ENCODE measurements at regions not wholly inside any gene's neighbourhood (a gene's known extent, or its start where the extent isn't known, plus 50 kb on each side); places are given as distances from the start of the nearest gene placed in this dataset.
A peak's percentile ranks its signal among the peaks of the same experiment; 100 is the strongest.
"Not testable (repeated sequence)": the region's sequence is repeated elsewhere in the genome, so short reads cannot be mapped to it uniquely, and the experiment has no call there.

DNA sequence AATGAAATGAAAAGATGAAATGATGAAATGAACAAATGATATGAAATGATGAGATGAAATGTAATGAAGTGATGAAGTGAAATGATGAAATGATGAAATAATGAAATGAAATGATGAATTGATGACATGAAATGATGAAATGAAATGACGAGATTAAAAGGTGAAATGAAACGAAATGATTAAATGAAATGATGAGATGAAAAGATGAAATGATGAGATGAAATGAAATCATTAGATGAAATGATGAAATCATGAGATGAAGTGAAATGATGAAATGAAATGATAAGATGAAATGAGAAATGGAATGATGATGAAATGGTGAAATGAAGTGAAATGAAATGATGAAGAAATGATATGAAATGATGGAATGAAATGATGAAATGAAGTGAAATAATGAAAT, 138.1 kb upstream of the ERV3-1 start:
- ATAC-seq; H3K79me2 ChIP-seq (replicated peaks; ENCODE audit: insufficient read depth); H3K36me3 Mint-ChIP-seq (ENCODE audit: low read depth); H3K4me3 Mint-ChIP-seq; DNase-seq (ENCODE audit: low spot score); H3K27me3 Mint-ChIP-seq (ENCODE audit: insufficient read depth, low read depth, poor library complexity); H4K20me1 ChIP-seq (replicated peaks; ENCODE audit: insufficient read depth); H3K27ac Mint-ChIP-seq; H3K4me2 ChIP-seq; H3K36me3 ChIP-seq (ENCODE audit: insufficient read depth); H3K27me3 ChIP-seq (ENCODE audit: insufficient read depth); H3K9me2 ChIP-seq (ENCODE audit: insufficient read depth); H3K4me1 ChIP-seq (ENCODE audit: insufficient read depth); H2AFZ ChIP-seq; H3K9me3 Mint-ChIP-seq; H3F3A ChIP-seq (replicated peaks; ENCODE audit: low read depth); H3K27ac ChIP-seq (ENCODE audit: low read depth); H3K4me1 Mint-ChIP-seq; H3K4me3 ChIP-seq: not testable (repeated sequence)

DNA sequence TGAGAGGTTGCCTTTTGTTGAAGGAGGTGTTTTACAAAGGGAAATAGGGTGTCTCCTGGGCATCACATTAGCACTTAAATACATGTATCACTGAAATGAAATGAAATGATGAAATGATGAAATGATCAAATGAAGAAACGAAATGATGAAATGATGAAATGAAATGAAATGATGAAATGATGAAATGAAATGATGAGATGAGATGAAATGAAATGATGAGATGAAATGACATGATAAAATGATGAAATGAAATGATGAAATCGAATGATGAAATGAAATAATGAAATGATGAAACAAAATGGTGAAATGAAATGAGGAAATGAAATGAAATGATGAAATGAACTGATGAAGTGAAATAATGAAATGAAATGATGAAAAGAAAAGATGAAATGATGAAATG, 137.6 kb upstream of the ERV3-1 start:
- H3K27ac ChIP-seq (ENCODE audit: low read depth); H3K27me3 ChIP-seq (ENCODE audit: insufficient read depth); H3K4me1 Mint-ChIP-seq; DNase-seq (ENCODE audit: low spot score); H3K36me3 Mint-ChIP-seq (ENCODE audit: low read depth); H3K9me2 ChIP-seq (ENCODE audit: insufficient read depth); H3F3A ChIP-seq (replicated peaks; ENCODE audit: low read depth); H3K36me3 ChIP-seq (ENCODE audit: insufficient read depth); ATAC-seq; H3K4me3 Mint-ChIP-seq; H3K4me1 ChIP-seq (ENCODE audit: insufficient read depth); H3K79me2 ChIP-seq (replicated peaks; ENCODE audit: insufficient read depth); H3K27ac Mint-ChIP-seq; H4K20me1 ChIP-seq (replicated peaks; ENCODE audit: insufficient read depth); H3K9me3 Mint-ChIP-seq; H3K27me3 Mint-ChIP-seq (ENCODE audit: insufficient read depth, low read depth, poor library complexity); H3K4me3 ChIP-seq; H2AFZ ChIP-seq; H3K4me2 ChIP-seq: not testable (repeated sequence)

DNA sequence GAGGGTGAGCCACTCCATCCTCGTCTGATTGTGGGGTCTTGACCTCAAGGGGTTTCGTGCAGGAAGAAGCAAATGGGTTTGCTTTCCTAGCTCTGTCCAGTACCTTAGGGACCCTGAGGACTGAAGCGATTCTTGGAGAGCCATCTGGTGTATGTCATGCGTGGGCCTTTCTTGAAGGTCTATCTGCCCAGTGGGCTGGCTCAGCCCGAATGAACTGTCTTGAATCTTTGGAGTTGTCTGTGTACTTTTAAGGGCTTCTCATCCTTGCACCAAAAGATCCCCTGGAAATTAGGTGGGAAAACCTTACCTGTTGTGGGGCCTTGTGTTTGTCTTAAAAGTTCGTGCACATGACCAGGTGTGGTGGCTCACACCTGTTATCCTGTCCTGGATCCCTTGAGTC, 135.4 kb upstream of the ERV3-1 start:
- not testable (repeated sequence) for H3K4me1 ChIP-seq (ENCODE audit: insufficient read depth); H3K9me2 ChIP-seq (ENCODE audit: insufficient read depth); H3K4me3 ChIP-seq; H3K4me2 ChIP-seq; DNase-seq (ENCODE audit: low spot score); H3K27me3 ChIP-seq (ENCODE audit: insufficient read depth); H3K36me3 ChIP-seq (ENCODE audit: insufficient read depth); H3K27ac ChIP-seq (ENCODE audit: low read depth); H4K20me1 ChIP-seq (replicated peaks; ENCODE audit: insufficient read depth); H2AFZ ChIP-seq; H3K9me3 Mint-ChIP-seq; H3K79me2 ChIP-seq (replicated peaks; ENCODE audit: insufficient read depth); H3K27me3 Mint-ChIP-seq (ENCODE audit: insufficient read depth, low read depth, poor library complexity); H3K4me1 Mint-ChIP-seq; H3K27ac Mint-ChIP-seq; H3K36me3 Mint-ChIP-seq (ENCODE audit: low read depth); ATAC-seq; H3K4me3 Mint-ChIP-seq; H3F3A ChIP-seq (replicated peaks; ENCODE audit: low read depth)

DNA sequence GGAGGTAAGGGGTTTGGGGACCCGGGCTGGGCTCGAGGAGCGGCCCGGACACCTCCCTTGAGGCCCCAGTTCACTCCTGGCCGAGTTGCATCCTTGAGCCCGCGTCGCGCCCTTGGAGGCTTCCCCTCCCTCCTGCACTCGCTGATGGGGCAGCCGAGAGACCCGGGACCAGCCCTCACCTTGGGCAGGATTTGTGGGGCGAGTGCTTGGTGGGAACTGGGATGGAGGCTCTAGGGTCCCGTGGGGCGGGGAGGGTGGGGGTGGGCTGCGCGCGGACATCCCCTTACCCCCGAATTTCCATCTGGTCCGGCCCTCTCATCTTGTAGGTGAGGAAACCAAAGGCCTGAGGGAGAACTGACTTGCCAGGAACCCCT, 134.9 kb upstream of the ERV3-1 start:
- Histone ChIP-seq H3K4me3 (peak overlapping the region; percentile 41; the same call in 1 of the 2 replicates), H3K4me2 (0 out of 2 replicates have a peak overlapping the region, but pooled peaks have one; percentile 57)
- peak; percentile 50 for DNase-seq (ENCODE audit: low spot score)
- not testable (repeated sequence) for H3K9me2 ChIP-seq (ENCODE audit: insufficient read depth); H3K9me3 Mint-ChIP-seq; H3K79me2 ChIP-seq (replicated peaks; ENCODE audit: insufficient read depth); H3K4me1 Mint-ChIP-seq; H3K27me3 ChIP-seq (ENCODE audit: insufficient read depth); H3K27me3 Mint-ChIP-seq (ENCODE audit: insufficient read depth, low read depth, poor library complexity); H3K4me1 ChIP-seq (ENCODE audit: insufficient read depth); ATAC-seq; H2AFZ ChIP-seq; H3K4me3 Mint-ChIP-seq; H3K36me3 ChIP-seq (ENCODE audit: insufficient read depth); H3K27ac Mint-ChIP-seq; H3F3A ChIP-seq (replicated peaks; ENCODE audit: low read depth); H3K27ac ChIP-seq (ENCODE audit: low read depth); H4K20me1 ChIP-seq (replicated peaks; ENCODE audit: insufficient read depth); H3K36me3 Mint-ChIP-seq (ENCODE audit: low read depth)

DNA sequence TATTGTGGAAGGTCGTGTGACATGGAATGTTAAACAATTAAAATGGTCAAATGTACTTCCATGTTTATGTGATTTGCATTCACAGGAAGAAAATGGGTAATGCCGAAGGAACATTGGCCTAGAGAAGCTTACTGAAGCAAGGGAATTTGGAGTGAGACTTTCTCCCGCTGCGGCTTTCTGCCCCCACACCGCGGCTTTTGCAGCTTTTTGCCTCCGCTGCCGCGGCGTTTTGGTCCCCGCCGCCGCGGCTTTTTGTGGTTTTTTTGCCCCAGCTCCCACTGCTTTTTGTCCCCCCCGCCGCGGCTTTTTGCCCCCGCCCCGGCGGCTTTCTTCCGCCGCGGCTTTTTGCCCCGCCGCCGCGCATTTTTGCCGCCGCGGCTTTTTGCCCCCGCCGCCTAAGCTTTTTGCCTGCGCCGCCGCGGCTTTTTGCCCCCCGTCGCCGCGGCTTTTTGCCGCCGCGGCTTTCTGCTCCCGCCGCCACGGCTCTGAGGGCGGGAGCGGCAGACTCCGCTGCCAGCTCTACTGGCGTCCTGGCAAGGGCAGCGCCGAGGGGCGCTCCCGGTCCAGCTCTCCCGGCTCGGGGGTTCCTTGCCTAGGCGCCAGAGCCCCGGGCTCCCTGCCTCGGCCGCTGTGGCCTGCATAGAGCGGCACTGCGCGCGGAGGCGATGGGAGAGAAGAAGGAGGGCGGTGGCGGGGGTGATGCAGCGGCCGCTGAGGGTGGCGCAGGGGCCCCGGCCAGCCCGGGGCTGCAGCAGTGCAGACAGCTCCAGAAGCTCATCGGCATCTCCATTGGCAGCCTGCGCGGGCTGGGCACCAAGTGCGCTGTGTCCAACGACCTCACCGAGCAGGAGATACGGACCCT, 134.3 kb upstream of the ERV3-1 start:
- not testable (repeated sequence) for H3K9me2 ChIP-seq (ENCODE audit: insufficient read depth); H3F3A ChIP-seq (replicated peaks; ENCODE audit: low read depth); H3K36me3 Mint-ChIP-seq (ENCODE audit: low read depth); H3K4me1 ChIP-seq (ENCODE audit: insufficient read depth); H3K27ac Mint-ChIP-seq; ATAC-seq; H3K27me3 ChIP-seq (ENCODE audit: insufficient read depth); H3K4me3 Mint-ChIP-seq; H4K20me1 ChIP-seq (replicated peaks; ENCODE audit: insufficient read depth); H3K27me3 Mint-ChIP-seq (ENCODE audit: insufficient read depth, low read depth, poor library complexity); H3K27ac ChIP-seq (ENCODE audit: low read depth); H2AFZ ChIP-seq; DNase-seq (ENCODE audit: low spot score); H3K4me1 Mint-ChIP-seq; H3K79me2 ChIP-seq (replicated peaks; ENCODE audit: insufficient read depth); H3K36me3 ChIP-seq (ENCODE audit: insufficient read depth); H3K9me3 Mint-ChIP-seq
- Histone ChIP-seq H3K4me2 (0 out of 2 replicates have a peak overlapping the region, but pooled peaks have one; percentile 57), H3K4me3 (peak overlapping the region; percentile 41; the same call in 1 of the 2 replicates)

DNA sequence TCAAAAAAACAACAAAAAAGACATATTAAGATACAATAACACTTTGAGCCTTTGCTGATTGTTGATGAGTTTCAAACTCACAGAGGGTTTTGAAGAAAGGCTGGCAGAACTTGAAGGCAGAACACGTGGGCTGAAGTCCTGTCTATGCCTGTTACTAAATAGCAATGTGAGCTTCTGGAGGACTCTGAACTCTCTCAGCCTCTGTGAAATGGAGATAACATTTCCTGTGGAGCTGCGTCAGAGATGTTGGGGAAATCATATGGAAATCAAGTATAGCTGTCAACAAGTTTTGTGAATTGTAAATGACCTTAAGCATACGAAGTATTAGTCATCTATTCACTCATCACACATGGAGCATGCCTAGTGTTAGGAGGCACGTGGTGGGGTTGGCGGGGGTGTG, 130.4 kb upstream of the ERV3-1 start:
- H3K36me3 Mint-ChIP-seq (ENCODE audit: low read depth); H3K36me3 ChIP-seq (ENCODE audit: insufficient read depth); H3K27ac Mint-ChIP-seq; H3F3A ChIP-seq (replicated peaks; ENCODE audit: low read depth); H3K4me2 ChIP-seq; H3K9me2 ChIP-seq (ENCODE audit: insufficient read depth); H3K9me3 Mint-ChIP-seq; H4K20me1 ChIP-seq (replicated peaks; ENCODE audit: insufficient read depth); H3K4me3 ChIP-seq; H2AFZ ChIP-seq; H3K27ac ChIP-seq (ENCODE audit: low read depth); H3K27me3 Mint-ChIP-seq (ENCODE audit: insufficient read depth, low read depth, poor library complexity); DNase-seq (ENCODE audit: low spot score); H3K4me1 ChIP-seq (ENCODE audit: insufficient read depth); H3K27me3 ChIP-seq (ENCODE audit: insufficient read depth); ATAC-seq; H3K4me1 Mint-ChIP-seq; H3K79me2 ChIP-seq (replicated peaks; ENCODE audit: insufficient read depth); H3K4me3 Mint-ChIP-seq: not testable (repeated sequence)

DNA sequence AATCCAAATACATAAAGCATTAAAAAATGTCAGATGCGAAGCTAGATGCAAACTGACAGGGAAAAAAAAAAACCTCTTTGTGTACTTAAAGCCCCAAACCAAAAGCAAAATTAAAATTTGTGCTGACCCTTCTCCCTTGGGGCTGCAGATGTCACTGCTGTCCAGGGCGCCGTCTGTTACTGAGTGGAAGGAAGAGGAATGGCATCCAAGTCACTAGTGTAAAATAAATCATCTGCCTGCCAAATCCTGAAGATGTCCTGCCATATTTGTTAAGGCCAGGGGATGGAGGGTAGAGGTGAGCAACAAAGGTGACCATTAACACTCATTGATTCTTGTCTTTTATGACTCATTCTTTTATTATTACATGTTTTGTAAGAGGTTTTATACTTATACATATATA, 126.6 kb upstream of the ERV3-1 start:
- not testable (repeated sequence) for DNase-seq (ENCODE audit: low spot score); H3K4me3 Mint-ChIP-seq; H3K79me2 ChIP-seq (replicated peaks; ENCODE audit: insufficient read depth); H4K20me1 ChIP-seq (replicated peaks; ENCODE audit: insufficient read depth); H3K9me3 Mint-ChIP-seq; H3K4me1 Mint-ChIP-seq; H3K36me3 Mint-ChIP-seq (ENCODE audit: low read depth); H3K36me3 ChIP-seq (ENCODE audit: insufficient read depth); H3K27me3 ChIP-seq (ENCODE audit: insufficient read depth); H3K9me2 ChIP-seq (ENCODE audit: insufficient read depth); H3F3A ChIP-seq (replicated peaks; ENCODE audit: low read depth); H3K4me2 ChIP-seq; H3K4me1 ChIP-seq (ENCODE audit: insufficient read depth); H3K4me3 ChIP-seq; H3K27me3 Mint-ChIP-seq (ENCODE audit: insufficient read depth, low read depth, poor library complexity); H2AFZ ChIP-seq; H3K27ac ChIP-seq (ENCODE audit: low read depth); H3K27ac Mint-ChIP-seq
- peak; percentile 72 for ATAC-seq

Data from GM23338 (cell line).